Keratinocyte (primary cell): ENCODE measurements at regions not wholly inside any gene's neighbourhood (a gene's known extent, or its start where the extent isn't known, plus 50 kb on each side); places are given as distances from the start of the nearest gene placed in this dataset.

Experiments
- EZH2 ChIP-seq: IDR thresholded peaks from one replicate; pipeline ENCODE4 v1.6.1; 2012; ENCODE audit warnings: inconsistent platforms, mild to moderate bottlenecking, low read length, moderate library complexity
- TF ChIP-seq, protein P1 (sequence below), 3 experiments: IDR thresholded peaks in 1 of 3; conservative IDR thresholded peaks in 1 of 3; optimal IDR thresholded peaks in 1 of 3; 2 replicates in 2 of 3; 3 replicates in 1 of 3; pipeline versions ENCODE3 to v1.5.1; 2011; ENCODE audit warnings: low read length in 3 of 3, mild to moderate bottlenecking in 3 of 3, moderate library complexity in 2 of 3, control low read depth in 1 of 3, inconsistent platforms in 1 of 3; ENCODE audit not compliant: insufficient read depth in 2 of 3; ENCODE audit errors: extremely low read depth in 1 of 3

DNA sequence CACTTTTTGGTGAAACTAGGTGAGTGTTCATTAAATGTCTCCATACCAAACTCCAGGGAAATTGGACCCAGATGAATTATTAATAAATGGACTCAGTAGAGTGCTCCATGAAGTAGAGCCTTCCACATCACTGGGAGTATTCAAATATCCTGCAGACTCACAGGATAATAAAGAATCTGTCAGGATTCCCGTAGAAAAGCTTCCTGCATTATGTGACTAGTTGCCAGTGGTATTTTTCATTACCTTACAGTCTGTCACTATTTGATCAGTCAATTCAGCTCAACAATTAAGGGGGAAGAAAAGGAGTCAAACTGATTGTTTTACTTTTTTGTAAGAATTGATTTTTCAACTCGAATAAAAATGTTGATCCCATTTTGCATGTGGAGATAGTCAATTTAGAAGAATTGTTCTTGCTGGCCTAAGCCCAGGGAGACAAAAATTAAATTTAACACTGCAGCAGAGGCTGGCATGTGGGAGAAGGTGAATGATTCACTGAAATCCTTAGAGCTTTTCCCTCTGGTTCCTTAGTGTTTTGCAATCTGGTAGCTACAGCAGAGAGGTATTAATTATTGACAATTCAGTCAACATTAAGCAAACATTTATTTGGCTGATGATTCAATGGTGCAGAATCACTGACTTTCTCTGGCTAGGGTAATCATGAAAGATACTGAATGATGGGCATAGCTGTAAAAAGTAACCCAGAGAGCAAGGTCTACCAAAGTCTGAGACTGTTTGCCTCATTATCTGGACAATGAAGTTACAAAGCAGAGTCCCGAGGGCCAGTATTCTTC, 442.4 kb downstream of the CD83 start:
- TF ChIP-seq, protein P1, sequence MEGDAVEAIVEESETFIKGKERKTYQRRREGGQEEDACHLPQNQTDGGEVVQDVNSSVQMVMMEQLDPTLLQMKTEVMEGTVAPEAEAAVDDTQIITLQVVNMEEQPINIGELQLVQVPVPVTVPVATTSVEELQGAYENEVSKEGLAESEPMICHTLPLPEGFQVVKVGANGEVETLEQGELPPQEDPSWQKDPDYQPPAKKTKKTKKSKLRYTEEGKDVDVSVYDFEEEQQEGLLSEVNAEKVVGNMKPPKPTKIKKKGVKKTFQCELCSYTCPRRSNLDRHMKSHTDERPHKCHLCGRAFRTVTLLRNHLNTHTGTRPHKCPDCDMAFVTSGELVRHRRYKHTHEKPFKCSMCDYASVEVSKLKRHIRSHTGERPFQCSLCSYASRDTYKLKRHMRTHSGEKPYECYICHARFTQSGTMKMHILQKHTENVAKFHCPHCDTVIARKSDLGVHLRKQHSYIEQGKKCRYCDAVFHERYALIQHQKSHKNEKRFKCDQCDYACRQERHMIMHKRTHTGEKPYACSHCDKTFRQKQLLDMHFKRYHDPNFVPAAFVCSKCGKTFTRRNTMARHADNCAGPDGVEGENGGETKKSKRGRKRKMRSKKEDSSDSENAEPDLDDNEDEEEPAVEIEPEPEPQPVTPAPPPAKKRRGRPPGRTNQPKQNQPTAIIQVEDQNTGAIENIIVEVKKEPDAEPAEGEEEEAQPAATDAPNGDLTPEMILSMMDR (optimal IDR thresholded peaks at IDR 0.05 in 1 of 3, IDR thresholded peaks at IDR 0.05 in 1 of 3, conservative IDR thresholded peaks at IDR 0.05 in 1 of 3; ENCODE audit: extremely low read depth in 1 of 3, insufficient read depth in 2 of 3, low read length in 3 of 3) = no peak
- TF ChIP-seq EZH2 = no peak
